GM18520 (cell line): ENCODE measurements at regions not wholly inside any gene's neighbourhood (a gene's known extent, or its start where the extent isn't known, plus 50 kb on each side); places are given as distances from the start of the nearest gene placed in this dataset.

Experiments used
- ATAC-seq: cut with Tn5 transposase; IDR thresholded peaks from one replicate; pipeline ENCODE4 v1.9.1; 2021; ENCODE audit not compliant: unreplicated experiment

- no peak for ATAC-seq
Measured at GRCh38 chr5:124245276-124245675, 501.2 kb downstream of the ZNF608 start.

GRCh38 chr5:124240732-124241131 is 505.7 kb downstream of the ZNF608 start:
- no peak for ATAC-seq

- no peak for ATAC-seq
Measured at GRCh38 chr5:124239572-124239971, 506.9 kb downstream of the ZNF608 start.

GRCh38 chr5:124238350-124238749 is 508.1 kb downstream of the ZNF608 start:
- ATAC-seq = no peak

DNA sequence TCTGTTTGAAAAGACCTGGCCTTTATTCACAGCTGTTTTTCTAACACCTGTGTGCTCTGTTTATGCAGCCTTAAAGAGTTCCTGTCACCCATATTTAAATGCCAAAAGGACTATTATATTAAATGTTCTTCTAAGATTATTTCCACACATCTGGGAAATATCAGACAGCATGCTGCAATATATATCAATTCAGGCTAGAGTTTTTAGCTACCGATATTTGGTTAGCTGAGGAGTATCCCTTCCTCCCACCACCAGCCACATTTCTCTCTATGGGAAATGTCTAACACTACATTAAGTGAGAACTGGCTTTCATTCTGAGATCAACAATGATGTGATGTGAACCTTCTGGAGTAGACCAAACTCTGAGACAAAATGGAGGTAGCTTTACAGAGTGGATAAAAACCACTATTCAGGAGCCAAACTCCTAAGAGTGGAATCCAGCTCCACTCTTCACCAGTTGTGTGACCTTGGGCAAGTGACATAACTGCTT is 509.2 kb downstream of the ZNF608 start:
- ATAC-seq = no peak

- no peak for ATAC-seq
Measured at GRCh38 chr5:124236361-124237205, 509.9 kb downstream of the ZNF608 start.

DNA sequence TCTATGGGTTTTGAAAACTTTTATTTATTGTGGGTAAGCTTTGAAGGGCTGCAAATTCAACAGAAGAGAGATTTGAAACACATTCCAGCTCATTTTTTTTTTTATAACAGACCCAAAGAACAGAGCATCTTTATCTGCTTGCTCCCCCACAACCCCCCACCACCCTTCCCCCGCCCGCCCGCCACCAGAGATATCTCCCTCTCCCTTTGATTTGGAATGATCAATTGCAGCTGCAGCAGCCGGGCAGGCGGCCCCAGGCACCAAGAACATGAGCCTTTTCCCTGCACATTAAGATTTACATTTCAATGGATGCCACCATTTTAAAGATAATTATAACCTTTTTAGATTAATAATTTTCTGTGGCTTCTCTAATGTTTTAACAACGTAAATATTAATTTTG is 510.9 kb downstream of the ZNF608 start:
- no peak for ATAC-seq

DNA sequence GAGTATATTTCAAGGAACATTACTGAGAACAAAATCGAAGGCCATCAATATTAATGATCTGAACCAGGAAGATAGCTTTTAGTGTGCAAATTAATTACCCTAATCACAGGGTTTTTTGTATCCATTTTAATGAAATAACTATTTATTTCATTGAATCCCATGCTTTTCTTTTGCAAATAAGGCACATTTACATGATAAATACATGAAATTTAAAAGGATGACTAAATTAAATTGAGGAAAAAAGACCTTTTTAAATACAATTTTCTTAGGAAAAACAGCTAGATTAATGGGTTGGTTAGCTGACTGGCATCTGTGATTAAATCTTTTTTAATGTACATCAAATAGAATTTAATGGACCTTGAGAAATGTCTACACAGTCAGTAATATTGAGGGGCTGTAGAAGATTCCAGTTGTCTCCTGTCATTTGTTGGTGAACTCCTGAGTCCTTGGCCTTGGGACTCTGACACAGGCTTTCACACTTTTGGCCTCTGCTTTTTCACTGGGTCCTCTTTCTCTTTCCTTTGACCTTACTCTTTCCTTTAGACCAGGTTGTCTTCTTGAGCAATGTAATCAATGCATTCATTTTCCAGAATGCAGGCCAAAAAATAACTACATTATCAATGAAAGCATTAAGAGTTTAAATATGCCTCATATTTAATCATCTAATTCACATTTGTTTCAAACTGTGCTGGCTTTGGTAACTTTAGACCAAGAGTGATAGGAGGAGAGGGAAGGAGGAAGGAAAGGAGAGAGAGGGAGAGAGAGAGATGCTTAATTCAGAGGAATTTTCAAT is 511.5 kb downstream of the ZNF608 start:
- ATAC-seq = no peak

DNA sequence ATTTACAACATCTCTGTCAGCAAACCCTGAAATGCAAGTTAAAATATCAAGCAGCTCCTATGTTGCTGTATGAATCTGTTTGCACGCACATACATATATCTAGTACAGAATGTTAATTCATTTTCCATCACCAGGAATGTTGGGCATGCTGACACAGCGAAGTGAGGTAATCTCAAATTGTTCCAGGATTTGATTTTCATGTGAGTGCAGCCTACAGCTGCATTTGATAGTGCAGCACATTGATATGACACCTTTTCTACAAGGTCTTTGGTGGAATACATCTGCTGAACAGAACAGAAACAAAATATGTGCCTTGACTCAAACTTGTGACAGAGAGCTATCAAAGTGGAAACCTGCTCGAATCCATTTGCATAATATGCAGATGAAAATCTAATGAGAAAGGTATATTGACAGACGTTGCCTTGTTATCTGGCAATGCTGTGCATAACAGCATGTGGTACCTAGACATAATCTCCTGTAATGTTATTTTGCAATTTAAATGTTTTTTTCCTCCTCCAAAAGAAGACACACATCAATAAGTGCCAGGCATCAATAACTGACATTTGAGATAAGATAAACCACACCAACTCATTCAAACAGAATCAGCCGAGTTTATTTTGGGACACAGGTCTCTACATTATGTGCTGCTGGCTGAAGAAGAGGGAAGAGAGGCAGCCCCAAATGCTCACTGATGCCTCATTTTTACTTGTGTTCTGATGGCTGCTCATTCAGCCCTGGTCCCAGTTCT is 512.2 kb downstream of the ZNF608 start:
- no peak for ATAC-seq

GRCh38 chr5:124232515-124232914 is 513.9 kb downstream of the ZNF608 start:
- no peak for ATAC-seq

- no peak for ATAC-seq
Measured at GRCh38 chr5:124231802-124232201, 514.6 kb downstream of the ZNF608 start.

DNA sequence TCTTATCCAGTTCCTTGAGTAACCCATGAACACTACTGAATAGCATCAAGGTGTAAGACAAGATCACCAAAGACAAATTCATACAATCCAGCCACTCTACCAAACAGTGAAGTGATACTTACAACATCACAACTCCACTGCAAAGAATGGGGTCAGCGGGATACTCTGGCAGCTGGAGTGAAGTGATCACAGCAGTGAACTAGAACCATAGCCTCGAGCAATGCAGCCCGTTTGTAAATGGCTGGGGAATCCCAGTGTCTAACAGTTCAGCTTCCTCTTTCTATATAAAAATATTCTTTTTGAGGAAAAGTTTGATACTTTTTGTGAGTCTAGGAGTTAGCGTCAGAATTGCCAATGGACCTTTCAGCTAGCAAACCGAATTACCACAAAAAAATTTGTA is 515.2 kb downstream of the ZNF608 start:
- ATAC-seq = no peak

- ATAC-seq = no peak
Measured at GRCh38 chr5:124230456-124230855, 516.0 kb downstream of the ZNF608 start.

GRCh38 chr5:124229352-124229751 is 517.1 kb downstream of the ZNF608 start:
- ATAC-seq = no peak

GRCh38 chr5:124227914-124228313 is 518.5 kb downstream of the ZNF608 start:
- no peak for ATAC-seq

DNA sequence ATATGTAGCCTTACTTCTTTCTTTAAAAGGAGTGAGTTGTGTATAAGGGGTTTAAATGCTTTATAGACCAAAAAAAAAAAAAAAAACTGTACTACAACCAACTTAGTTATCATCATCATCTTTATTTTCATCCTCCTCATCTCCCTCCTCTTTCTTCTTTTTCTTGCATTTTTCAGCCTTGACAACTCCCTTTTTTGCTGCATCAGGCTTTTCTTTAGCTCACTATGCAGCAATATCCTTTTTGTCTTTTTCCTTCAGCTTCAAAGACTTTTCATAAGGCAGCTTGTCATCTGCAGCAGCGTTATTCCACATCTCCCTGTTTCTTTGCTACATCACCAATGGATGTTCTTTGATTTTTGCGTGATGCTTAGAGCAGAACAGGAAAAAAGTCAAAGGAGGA is 526.0 kb downstream of the ZNF608 start:
- ATAC-seq = no peak

DNA sequence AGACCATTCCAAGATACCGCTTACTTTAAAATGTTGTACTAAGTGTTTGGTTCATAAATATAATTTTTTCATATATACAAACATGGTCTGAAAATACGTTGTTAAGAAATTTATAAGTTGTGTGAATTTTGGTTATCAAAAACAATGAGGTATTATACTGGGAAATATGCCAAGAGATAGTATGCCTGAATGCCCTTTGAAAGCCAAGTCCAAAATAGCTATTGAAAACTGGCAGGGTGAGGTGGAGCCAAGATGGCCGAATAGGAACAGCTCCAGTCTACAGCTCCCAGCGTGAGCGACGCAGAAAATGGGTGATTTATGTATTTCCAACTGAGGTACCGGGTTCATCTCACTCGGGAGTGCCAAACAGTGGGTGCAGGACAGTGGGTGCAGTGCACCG is 533.5 kb downstream of the ZNF608 start:
- no peak for ATAC-seq

GRCh38 chr5:124210111-124210910 is 536.1 kb downstream of the ZNF608 start:
- no peak for ATAC-seq

DNA sequence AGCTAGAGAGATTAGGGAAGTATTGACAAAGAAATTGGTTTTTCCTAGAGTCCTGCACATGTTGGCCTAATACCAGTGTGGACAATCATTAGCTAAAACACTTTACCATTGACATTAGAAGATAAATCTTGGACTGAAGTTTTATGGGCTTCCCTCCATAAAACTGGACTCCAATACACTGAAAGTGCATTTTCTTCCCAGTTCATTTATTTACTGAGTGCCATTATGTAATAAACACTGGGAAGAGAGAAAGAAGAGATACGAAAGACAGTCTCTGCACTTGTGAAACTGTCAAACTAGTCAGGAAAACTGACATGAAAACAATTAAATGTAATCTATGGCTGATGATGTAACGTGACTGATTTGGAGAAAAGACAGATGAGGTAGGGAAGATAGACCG is 539.3 kb downstream of the ZNF608 start:
- no peak for ATAC-seq

DNA sequence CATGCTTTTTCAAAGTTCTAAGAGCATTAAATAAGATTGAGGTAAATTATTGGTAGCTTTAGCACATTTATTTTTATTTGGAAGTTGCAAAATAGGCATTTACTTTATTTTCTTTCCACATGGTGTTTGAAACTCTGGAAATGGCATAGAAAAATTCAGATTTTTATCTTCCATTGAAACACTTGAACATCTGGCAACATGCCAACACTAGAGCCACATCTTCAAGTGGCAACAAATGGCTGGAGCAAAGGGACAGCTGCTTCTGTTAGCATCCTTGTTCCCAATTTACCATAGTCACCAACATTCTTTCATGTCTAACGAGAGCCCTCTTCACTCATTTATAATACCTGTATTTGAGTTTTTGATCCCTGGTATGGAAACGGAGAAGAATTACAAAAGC is 539.9 kb downstream of the ZNF608 start:
- no peak for ATAC-seq

DNA sequence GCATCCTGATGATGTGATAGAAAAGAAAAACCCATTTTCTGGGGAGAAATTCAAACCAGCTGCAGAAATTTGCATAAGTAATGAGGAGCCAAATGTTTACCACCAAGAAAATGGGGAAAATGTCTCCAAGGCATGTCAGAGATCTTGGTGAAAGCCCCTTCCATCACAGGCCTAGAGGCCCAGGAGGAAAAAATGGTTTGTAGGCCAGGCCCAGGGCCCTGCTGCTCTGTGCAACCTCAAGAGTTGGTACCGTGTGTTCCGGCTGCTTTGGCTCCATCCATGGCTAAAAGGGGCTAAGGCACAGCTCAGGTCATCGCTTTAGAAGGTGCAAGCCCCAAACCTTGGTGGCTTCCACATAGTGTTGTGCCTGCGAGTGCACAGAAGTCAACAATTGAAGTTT is 543.1 kb downstream of the ZNF608 start:
- no peak for ATAC-seq
